HEK293T (cell line): ENCODE measurements at regions not wholly inside any gene's neighbourhood (a gene's known extent, or its start where the extent isn't known, plus 50 kb on each side); places are given as distances from the start of the nearest gene placed in this dataset.

ENCODE experiments used
- ARNT ChIP-seq: fragments of 450-650 bp; IDR thresholded peaks from 2 replicates; pipeline ENCODE4 v1.6.1; 2017; ENCODE audit warnings: mild to moderate bottlenecking
- BHLHE40 ChIP-seq: fragments of 450-650 bp; IDR thresholded peaks from 2 replicates; pipeline ENCODE4 v1.6.1; 2016; ENCODE audit warnings: mild to moderate bottlenecking, moderate library complexity, borderline replicate concordance
- CTBP1 ChIP-seq: fragments of 450-650 bp; IDR thresholded peaks from 2 replicates; pipeline ENCODE4 v1.6.1; 2016; ENCODE audit warnings: borderline replicate concordance
- ELF4 ChIP-seq: fragments of 450-650 bp; IDR thresholded peaks from 2 replicates; pipeline ENCODE4 v1.6.1; 2017; ENCODE audit warnings: antibody characterized with exemption
- HDGF ChIP-seq: fragments of 450-650 bp; IDR thresholded peaks from 2 replicates; pipeline ENCODE4 v1.6.1; 2017; ENCODE audit warnings: antibody characterized with exemption, borderline replicate concordance
- LEF1 ChIP-seq: fragments of 450-650 bp; IDR thresholded peaks from 2 replicates; pipeline ENCODE4 v1.6.1; 2017; ENCODE audit warnings: mild to moderate bottlenecking, borderline replicate concordance
- SUZ12 ChIP-seq: fragments of 450-650 bp; IDR thresholded peaks from 2 replicates; pipeline ENCODE4 v1.6.1; 2016; ENCODE audit warnings: mild to moderate bottlenecking
- TARDBP ChIP-seq: fragments of 450-650 bp; IDR thresholded peaks from 2 replicates; pipeline ENCODE4 v1.6.1; 2016
- ZNF384 ChIP-seq: fragments of 450-650 bp; IDR thresholded peaks from 2 replicates; pipeline ENCODE4 v1.6.1; 2016

DNA sequence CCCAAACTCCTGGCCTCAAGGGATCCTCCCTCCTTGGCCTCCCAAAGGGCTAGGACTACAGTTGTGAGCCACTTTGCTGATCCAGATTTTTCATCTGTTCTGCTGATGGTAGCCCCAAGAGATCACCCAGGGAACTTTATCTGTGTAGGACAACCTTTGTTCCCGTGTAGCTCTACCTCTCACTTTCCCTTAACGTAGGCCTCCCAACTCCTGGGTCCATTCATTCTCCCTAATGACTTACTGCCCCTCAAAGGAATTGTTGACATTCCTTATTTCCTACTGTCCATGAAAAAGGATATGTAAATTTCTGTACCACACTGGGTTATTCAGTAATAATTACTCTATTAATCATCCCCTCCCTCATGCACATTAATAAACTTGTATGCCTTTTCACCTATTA, 51.0 kb upstream of the PHF24 start:
- no peak for TF ChIP-seq ELF4
- TF ChIP-seq CTBP1: no peak
- TF ChIP-seq BHLHE40: no peak
- TF ChIP-seq TARDBP: no peak
- TF ChIP-seq ARNT: no peak
- TF ChIP-seq HDGF: no peak
- TF ChIP-seq ZNF384: no peak
- TF ChIP-seq SUZ12: no peak
- TF ChIP-seq LEF1: no peak
